EH (cell line): ENCODE measurements at regions not wholly inside any gene's neighbourhood (a gene's known extent, or its start where the extent isn't known, plus 50 kb on each side); places are given as distances from the start of the nearest gene placed in this dataset.
A peak's percentile ranks its signal among the peaks of the same experiment; 100 is the strongest.

ENCODE experiments used
- DNase-seq: peaks from one replicate; pipeline ENCODE4 v3.0.0-alpha.2; 2015; ENCODE audit warnings: low read depth

GRCh38 chr11:129324533-129325175 is 51.0 kb upstream of the BARX2 start:
- DNase-seq = peak; percentile 10

GRCh38 chr11:129323896-129324502 is 51.6 kb upstream of the BARX2 start:
- peak; percentile 16 for DNase-seq

- DNase-seq = no peak
Measured at GRCh38 chr11:129322941-129323340, 52.7 kb upstream of the BARX2 start.

GRCh38 chr11:129321076-129321475 is 54.6 kb upstream of the BARX2 start:
- no peak for DNase-seq

- DNase-seq = no peak
Measured at GRCh38 chr11:129320494-129320893, 55.2 kb upstream of the BARX2 start.

GRCh38 chr11:129319751-129320150 is 55.9 kb upstream of the BARX2 start:
- DNase-seq = no peak

GRCh38 chr11:129319201-129319600 is 56.4 kb upstream of the BARX2 start:
- DNase-seq = no peak

GRCh38 chr11:129317571-129317970 is 58.1 kb upstream of the BARX2 start:
- no peak for DNase-seq

- DNase-seq = no peak
Measured at GRCh38 chr11:129316781-129317180, 58.9 kb upstream of the BARX2 start.

GRCh38 chr11:129315781-129316579 is 59.7 kb upstream of the BARX2 start:
- no peak for DNase-seq

- DNase-seq = no peak
Measured at GRCh38 chr11:129314371-129314770, 61.3 kb upstream of the BARX2 start.

- peak; percentile 29 for DNase-seq
Measured at GRCh38 chr11:129313541-129314297, 61.9 kb upstream of the BARX2 start.

GRCh38 chr11:129312730-129313503 is 62.7 kb upstream of the BARX2 start:
- no peak for DNase-seq

GRCh38 chr11:129308241-129308865 is 67.3 kb upstream of the BARX2 start:
- no peak for DNase-seq

- no peak for DNase-seq
Measured at GRCh38 chr11:129307162-129307561, 68.5 kb upstream of the BARX2 start.

GRCh38 chr11:129302386-129303101 is 73.1 kb upstream of the BARX2 start:
- no peak for DNase-seq

- DNase-seq = no peak
Measured at GRCh38 chr11:129300099-129300498, 75.5 kb upstream of the BARX2 start.

GRCh38 chr11:129298988-129299387 is 76.7 kb upstream of the BARX2 start:
- DNase-seq = no peak

GRCh38 chr11:129295746-129296145 is 79.9 kb upstream of the BARX2 start:
- DNase-seq = peak; percentile 50

GRCh38 chr11:129292771-129293170 is 82.9 kb upstream of the BARX2 start:
- no peak for DNase-seq

GRCh38 chr11:129292092-129292491 is 83.6 kb upstream of the BARX2 start:
- no peak for DNase-seq
